Occipital lobe (tissue), 1 donor: ENCODE measurements at regions not wholly inside any gene's neighbourhood (a gene's known extent, or its start where the extent isn't known, plus 50 kb on each side); places are given as distances from the start of the nearest gene placed in this dataset.
"Not testable (repeated sequence)": the region's sequence is repeated elsewhere in the genome, so short reads cannot be mapped to it uniquely, and the experiment has no call there.

Source experiments
- DNase-seq: peaks from one replicate; lab custom pipeline; 2025; lab: John Stamatoyannopoulos, UW

GRCh38 chr1:198932351-198932991, 293.6 kb downstream of the PTPRC start:
- no peak for DNase-seq

- DNase-seq = no peak
Measured at GRCh38 chr1:198933515-198934222, 294.8 kb downstream of the PTPRC start.

- DNase-seq = no peak
Measured at GRCh38 chr1:198934426-198934825, 295.6 kb downstream of the PTPRC start.

- DNase-seq = no peak
Measured at GRCh38 chr1:198934901-198935305, 296.1 kb downstream of the PTPRC start.

- peak; percentile 59 for DNase-seq
Measured at GRCh38 chr1:198935306-198935921, 296.6 kb downstream of the PTPRC start.

GRCh38 chr1:198936371-198937083, 297.7 kb downstream of the PTPRC start:
- no peak for DNase-seq

GRCh38 chr1:198937231-198938031, 298.6 kb downstream of the PTPRC start:
- DNase-seq = peak; percentile 80

GRCh38 chr1:198939286-198939685, 300.4 kb downstream of the PTPRC start:
- no peak for DNase-seq

GRCh38 chr1:198939956-198940355, 301.1 kb downstream of the PTPRC start:
- DNase-seq = no peak

GRCh38 chr1:198942466-198942865, 303.6 kb downstream of the PTPRC start:
- DNase-seq = no peak

GRCh38 chr1:198943484-198944187, 304.8 kb downstream of the PTPRC start:
- no peak for DNase-seq

- no peak for DNase-seq
Measured at GRCh38 chr1:198947456-198947855, 308.6 kb downstream of the PTPRC start.

GRCh38 chr1:198948895-198949659, 310.2 kb downstream of the PTPRC start:
- no peak for DNase-seq

- no peak for DNase-seq
Measured at GRCh38 chr1:198950036-198950435, 311.2 kb downstream of the PTPRC start.

GRCh38 chr1:198955085-198955484, 316.2 kb downstream of the PTPRC start:
- DNase-seq = no peak

GRCh38 chr1:198957044-198957443, 318.2 kb downstream of the PTPRC start:
- DNase-seq = no peak

- no peak for DNase-seq
Measured at GRCh38 chr1:198959032-198959431, 320.2 kb downstream of the PTPRC start.

GRCh38 chr1:198959676-198960075, 320.8 kb downstream of the PTPRC start:
- no peak for DNase-seq

GRCh38 chr1:198963796-198964195, 325.0 kb downstream of the PTPRC start:
- DNase-seq = not testable (repeated sequence)

- DNase-seq = no peak
Measured at GRCh38 chr1:198966519-198966918, 327.7 kb downstream of the PTPRC start.
